Hepatic stellate cell (primary cell): ENCODE measurements at regions not wholly inside any gene's neighbourhood (a gene's known extent, or its start where the extent isn't known, plus 50 kb on each side); places are given as distances from the start of the nearest gene placed in this dataset.
"Not testable (repeated sequence)": the region's sequence is repeated elsewhere in the genome, so short reads cannot be mapped to it uniquely, and the experiment has no call there.

Experiments used
- DNase-seq: peaks from one replicate; pipeline ENCODE4 v3.0.0; 2011; ENCODE audit warnings: low spot score

DNA sequence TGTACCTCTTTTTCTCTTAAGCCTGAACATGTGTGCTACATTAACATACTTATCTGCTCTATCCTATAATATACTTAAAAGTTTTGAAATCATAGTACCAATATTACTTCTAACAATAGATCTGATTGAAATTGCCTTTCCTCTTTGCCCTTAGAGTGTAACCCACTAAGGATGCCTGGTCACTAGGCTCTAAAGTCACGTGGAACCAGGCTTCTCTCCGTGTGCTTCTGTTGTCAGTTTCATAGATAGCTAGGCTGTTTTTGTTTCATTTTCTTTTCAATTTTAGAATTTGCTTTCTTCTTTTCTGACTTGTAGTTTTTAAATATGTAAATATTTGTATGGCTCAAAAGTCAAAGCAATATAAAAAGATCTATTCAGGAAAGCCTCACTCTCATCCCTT is 100.5 kb upstream of the PZP start:
- not testable (repeated sequence) for DNase-seq

DNA sequence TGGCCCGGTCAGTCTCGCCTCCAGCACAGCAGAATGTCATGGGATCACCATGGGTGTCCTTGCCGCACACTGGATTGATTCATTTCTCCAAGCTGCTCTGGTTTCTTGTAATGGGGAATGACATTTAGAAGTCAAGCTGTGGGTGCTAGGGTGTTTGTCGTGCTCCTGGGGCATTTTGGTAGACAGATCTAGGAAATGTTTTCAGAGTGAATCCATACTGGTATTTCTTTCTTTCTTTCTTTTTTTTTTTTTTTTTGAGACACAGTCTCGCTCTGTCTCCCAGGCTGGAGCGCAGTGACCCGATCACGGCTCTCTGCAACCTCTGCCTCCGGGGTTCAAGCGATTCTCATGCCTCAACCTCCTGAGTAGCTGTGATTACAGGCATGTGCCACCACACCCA is 100.0 kb upstream of the PZP start:
- not testable (repeated sequence) for DNase-seq

DNA sequence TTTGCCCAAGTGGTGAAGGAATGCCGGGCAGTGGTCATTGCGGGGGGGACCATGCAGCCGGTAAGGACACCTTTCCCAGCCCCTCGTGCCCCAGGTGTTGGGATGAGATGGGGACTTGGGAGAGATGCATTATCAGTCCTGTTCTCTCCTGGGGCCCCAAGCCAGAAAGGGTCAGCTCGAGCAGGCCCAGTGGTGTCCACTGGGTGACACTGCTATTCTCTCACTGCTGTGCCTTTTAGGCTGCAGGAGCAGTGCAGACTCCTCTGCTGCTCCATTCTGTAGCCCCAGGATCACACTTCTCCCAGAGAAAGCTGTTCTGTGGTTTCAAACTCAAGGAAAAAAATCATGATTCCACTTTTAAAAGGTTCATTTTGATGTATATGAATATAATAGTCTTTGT is 99.1 kb upstream of the PZP start:
- not testable (repeated sequence) for DNase-seq

DNA sequence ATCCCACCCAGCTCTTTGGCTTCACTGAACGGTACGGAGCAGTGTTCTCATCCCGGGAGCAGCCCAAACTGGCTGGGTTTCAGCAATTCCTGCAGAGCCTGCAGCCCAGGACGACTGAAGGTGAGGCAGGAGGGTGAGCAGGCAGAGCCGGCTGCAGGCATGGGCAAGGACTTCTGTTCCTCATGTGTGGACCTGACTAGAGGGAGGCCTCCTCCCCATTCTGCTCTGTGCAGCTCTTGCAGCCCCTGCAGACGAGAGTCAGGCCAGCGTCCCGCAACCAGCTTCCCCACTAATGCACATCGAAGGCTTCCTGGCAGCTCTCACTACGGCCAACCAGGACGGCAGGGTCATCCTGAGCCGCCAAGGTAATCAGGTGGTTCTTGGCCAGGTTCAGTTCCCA is 97.8 kb upstream of the PZP start:
- DNase-seq, result not testable (repeated sequence)

DNA sequence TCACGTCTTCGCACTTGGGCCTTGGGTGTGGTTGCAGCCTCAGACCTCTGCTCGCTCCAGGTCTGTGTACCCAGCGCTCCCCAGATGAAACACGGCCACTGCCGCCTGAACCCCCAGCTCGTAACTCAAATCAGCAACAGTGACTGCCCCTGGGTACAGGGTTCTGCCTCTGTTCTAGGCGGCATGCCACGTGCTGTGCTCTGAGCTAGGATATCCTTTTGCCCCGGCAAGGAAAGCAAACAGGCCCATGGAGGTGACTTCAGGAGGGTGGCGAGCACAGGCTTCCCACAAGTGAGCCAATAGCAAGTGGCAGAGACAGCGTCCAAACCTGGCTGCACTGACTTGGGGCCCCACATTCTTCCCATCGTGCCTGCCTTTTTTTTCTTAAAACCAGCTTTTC is 96.3 kb upstream of the PZP start:
- not testable (repeated sequence) for DNase-seq

DNA sequence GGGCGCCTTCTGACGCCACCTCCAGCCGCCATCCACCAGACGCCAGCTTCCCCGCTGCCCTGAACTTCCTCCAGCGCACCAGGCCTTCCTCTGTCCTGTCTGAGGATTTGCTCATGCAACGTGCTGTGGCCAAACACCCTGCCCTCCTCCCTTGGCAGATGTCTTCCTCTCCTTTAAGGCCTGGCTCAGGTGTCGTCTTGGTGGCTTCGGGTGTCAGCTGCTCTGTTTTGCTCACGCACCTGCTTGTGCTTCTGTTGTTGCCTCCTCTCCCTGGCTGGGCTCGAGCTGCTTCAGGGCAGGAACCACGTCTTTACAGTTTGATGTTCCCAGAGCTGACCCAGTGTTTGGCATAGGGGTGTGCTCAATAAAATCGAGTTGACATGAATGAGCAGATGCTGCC is 87.7 kb upstream of the PZP start:
- DNase-seq, result not testable (repeated sequence)

DNA sequence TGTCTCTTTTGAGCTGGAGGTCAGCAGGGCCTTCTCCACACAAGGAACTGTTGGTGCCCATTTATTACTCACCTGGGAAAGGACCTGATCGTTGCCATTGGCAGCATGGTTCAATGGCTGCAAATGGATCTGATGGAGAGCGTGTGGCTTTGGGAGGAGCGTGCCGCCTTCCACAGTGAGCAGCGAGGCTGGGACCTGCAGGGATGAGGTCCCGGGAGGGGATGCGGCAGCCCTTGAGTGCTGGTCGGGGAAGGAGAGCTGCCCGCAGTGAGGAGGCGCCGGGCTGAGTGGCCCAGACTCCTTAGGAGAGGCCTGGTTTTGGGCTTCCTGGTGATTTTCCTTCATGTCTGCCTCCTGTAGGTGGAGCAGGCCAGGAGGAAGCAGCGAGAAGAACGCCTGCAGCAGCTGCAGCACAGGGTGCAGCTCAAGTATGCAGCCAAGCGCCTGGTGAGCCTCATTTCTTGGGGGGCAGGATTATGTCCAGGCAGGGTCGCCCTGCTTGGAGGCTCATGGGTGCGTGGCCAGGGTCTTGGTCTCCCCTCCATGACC is 86.0 kb upstream of the PZP start:
- not testable (repeated sequence) for DNase-seq

DNA sequence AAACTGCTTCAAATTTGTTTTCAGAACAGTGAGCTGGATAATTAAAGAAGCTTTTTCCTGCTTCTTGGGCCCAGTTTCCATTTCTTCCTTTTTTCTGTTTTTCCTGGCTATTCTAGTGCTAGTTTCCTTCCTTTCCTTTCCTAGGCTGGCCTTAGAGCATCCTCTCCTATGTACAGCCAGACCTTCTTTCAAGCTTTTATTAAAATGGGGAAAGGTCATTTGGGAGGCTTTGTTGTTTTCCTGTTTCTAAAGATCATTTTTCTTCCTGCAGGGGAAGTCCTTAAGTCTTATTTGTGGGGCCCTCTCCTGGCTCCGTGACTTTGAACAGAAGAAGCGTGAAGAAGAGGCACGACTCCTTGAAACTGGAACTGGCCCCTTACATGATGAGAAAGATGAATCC is 85.2 kb upstream of the PZP start:
- not testable (repeated sequence) for DNase-seq

DNA sequence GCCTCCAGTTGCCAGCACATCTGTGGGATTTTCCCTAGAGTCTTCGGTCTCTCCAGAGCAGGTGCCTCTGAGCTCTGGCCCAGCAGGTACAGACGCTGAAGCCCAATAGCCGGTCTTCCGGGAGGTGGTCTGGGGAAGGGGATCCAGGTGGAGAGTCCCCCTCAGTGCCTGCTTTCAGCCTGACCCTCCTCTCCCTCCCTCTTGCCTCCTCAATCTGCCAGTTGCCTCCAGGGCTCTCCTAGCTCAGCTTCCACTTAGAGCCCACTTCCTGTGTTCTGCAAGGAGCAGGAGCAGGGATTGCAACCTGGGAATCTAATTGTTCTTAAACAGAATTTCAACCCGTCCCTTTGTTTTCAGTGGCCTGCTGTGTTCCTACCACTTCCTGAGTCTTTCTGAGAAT is 81.8 kb upstream of the PZP start:
- not testable (repeated sequence) for DNase-seq

DNA sequence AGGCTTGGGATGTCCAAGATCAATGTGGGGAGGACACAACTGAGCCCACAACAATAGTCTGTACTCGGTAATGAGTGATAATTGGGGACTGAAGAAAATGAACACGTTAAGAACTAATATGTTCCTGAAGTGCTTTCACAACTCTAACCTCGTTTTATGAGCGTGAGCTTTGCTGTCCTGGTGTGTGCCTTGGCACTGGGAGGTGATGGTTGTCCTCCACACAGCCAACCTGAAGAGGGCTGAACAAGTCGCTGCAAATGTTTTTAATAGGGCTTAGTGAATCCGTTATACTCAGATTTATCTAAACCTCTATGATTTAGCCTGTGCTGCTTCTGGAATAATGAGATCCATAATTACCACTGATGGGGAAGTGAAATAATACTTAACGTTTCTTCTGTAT is 76.5 kb upstream of the PZP start:
- DNase-seq, result not testable (repeated sequence)

DNA sequence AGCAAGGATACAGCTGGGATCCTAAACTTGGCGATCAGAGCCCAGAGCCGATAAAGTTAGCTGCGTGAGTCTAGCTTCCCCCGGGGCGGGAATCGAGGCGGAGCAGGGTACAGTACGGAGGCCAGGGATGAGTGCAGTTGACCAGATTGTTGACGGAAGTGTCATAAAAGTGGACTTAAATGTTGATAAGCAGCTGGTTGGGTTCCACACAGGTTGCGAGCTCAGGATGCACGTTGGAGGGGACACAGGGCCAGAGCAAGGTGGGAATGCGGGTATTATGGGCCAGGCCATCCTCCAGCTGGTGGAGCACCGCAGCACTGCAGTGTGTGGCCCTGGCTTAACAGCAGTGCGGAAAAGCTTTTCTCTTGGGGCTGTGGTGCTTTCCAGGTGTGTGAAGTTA is 76.0 kb upstream of the PZP start:
- not testable (repeated sequence) for DNase-seq

DNA sequence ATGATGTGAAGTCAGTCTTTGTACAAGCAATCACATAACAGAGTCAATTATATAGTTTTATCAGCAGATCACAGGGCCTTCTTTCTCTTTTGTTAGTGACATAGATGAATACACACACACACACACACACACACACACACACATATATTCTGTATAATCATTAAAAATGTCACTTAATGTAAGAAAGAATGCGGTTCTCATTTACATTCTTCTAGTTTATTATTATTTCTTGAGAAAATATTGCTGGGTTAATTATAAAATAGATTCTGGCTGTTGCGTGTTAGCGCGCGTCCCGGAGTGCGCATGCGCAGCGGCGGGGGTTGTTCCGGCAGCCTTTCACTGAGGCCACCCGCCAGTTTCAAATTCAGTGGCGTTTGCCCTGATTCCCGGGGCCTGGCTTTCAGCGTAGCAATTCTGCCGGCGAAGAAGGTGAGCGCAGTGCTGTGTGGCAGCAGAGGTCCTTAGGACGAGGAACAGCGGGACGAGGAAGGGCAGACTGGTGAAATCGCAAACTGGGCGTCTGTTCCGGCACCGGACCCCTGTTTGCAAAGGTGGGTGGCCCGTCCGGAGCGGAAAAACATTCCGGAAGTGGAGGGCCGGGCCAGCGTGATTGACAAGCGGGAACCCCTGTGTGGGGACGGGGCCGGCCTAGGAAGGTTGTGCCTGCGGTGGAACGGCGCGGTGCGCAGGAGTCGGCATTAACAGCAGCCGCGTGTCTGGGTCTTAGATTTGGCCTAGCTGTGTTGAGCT is 75.3 kb upstream of the PZP start:
- DNase-seq, result peak; percentile 16

DNA sequence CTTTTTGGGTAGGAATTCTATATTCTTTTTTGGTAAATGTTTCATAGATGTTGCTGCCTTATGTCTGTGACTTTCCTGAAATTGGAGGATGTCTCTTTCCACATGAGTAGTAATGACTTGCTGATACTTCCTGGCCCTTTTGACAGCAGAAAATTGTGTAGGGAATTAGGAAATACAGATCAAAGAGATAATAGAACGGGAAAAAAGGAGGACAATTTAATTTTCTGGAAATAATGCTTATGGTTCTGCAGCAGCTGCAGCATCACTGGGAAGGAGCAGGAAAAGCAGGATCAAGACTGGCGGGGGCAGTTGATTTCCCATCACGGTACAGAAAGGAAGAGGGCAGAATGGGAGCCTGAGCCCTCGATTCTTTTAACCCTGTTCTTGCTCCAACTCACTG is 68.8 kb upstream of the PZP start:
- no peak for DNase-seq

DNA sequence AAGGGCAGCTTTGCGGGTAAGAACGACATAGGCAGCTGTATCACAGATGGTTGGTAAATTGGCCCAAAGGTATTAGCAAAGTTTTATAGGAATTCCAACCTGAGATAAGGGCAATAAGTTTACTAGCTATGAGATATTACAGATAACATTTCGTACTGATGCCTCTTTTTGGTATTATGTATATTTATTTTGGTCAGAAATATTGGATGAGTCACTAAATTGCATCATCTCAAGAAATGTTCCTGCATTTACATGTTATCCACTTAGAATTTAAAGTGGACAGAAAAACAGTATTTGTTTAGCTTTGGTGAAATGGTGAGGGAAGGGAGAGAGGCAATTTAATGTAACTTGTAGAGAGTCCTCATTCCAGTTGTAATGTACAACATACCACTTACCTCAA is 65.1 kb upstream of the PZP start:
- no peak for DNase-seq

DNA sequence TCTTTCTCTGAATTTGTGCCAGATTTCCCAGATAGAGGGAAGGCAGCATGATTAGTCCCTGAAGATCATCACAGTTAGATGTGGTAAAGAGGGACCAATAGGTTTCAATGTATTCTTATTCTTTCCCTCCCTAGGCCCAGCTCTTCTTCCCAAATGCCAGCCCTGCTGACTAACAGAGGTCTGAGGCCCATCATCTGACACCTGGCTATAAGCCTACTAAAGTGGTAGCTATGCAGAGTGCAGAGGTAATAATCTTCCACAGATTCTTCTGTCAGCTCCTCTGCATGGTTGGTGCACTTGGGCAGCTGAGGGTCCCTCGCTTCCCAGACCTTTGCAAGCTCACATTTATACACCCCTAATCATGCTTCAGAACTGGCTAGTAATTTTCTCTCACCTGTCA is 63.7 kb upstream of the PZP start:
- no peak for DNase-seq

DNA sequence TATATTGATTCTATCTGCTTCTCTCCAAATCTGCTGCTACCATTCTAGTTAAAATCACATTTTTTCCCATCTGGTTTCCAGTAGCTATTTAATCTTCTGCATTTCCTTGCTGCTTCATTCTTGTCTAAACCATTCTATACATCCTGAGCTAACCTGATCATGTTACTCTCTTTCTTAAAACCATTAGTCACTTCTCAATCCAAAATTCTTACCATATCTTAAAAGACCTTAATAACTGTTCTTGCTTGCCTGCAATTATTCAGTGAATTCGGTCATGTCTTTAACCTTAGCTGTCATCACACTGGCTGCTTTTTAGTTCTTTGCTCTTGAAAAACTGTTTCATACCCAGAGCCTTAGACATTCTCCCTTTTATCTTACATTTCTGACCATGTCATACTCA is 56.4 kb upstream of the PZP start:
- no peak for DNase-seq

DNA sequence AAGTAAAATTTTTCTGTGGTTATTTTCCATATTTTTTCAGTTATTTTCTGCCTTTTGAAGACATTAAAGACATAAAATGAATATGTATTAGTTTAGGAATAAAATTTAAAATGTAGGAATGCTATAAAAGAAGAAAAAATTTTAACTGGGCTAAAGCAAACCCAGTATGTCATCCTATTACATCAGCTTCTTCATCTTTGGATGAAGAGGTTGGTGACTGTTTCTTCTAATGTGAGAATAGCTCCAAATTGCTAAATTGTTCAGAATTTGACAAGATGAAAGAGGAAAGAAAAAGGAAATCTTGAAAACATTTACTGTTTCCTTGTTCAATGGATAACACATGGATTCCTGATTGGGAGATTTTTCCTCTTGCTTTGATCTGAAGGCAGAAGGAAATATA is 52.7 kb upstream of the PZP start:
- no peak for DNase-seq

DNA sequence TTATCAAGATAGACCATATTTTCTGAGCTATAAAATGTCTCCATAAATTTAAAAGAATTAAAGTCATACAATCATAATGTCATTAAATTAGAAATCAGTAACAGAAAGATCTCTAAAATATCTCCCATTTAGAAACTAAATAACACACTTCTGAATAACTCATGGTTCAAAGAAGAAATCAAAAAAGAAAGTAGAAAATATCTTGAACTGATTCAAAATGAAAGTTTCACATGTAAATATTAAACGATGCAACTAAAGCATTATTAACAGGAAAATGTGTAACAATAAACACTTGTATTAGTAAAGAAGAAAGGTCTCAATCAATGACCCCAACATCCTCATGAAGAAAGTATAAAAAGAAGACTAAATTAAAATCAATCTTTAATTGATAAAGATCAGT is 50.5 kb upstream of the PZP start:
- no peak for DNase-seq
